Heart left ventricle (tissue), 16 donors: ENCODE measurements at regions not wholly inside any gene's neighbourhood (a gene's known extent, or its start where the extent isn't known, plus 50 kb on each side); places are given as distances from the start of the nearest gene placed in this dataset.

Experiments
- ATAC-seq, 4 donors: fragments of 200-7000 bp; cut with Tn5 transposase; one replicate each; pipeline ENCODE4 v1.9.1; 2020 to 2022; ENCODE audit warnings: moderate library complexity in 4 of 4, mild to moderate bottlenecking in 3 of 4, moderate number of reproducible peaks in 1 of 4
- DNase-seq, 5 donors: peaks; one replicate each; pipeline ENCODE4 v3.0.0-alpha.2; 2020
- H3K27ac ChIP-seq, 12 donors: fragments of 200-600 bp; sonication (generic) in 4 of 12; one replicate each; pipeline versions ENCODE4 v1.5.0 to v1.8.0; 2016 to 2022; ENCODE audit warnings: mild to moderate bottlenecking in 2 of 12
- H3K27me3 ChIP-seq, 9 donors: fragments of 200-600 bp; sonication (generic) in 2 of 9; one replicate each; pipeline versions ENCODE4 v1.5.1 to v1.8.0; 2016 to 2022; ENCODE audit warnings: mild to moderate bottlenecking in 3 of 9
- H3K36me3 ChIP-seq, 9 donors: fragments of 200-600 bp; sonication (generic) in 2 of 9; one replicate each; pipeline versions ENCODE4 v1.5.0 to v1.8.0; 2018 to 2022; ENCODE audit warnings: mild to moderate bottlenecking in 2 of 9
- H3K4me1 ChIP-seq, 12 donors: fragments of 200-600 bp; sonication (generic) in 4 of 12; one replicate each; pipeline versions ENCODE4 v1.5.0 to v1.8.0; 2016 to 2022; ENCODE audit warnings: mild to moderate bottlenecking in 3 of 12
- H3K4me3 ChIP-seq, 12 donors: fragments of 200-600 bp; sonication (generic) in 4 of 12; one replicate each; pipeline versions ENCODE4 v1.5.0 to v1.8.0; 2017 to 2022; ENCODE audit warnings: mild to moderate bottlenecking in 9 of 12, moderate library complexity in 4 of 12
- H3K9me3 ChIP-seq, 12 donors: fragments of 200-600 bp; sonication (generic) in 4 of 12; one replicate each; pipeline versions ENCODE4 v1.5.0 to v1.8.0; 2016 to 2022; ENCODE audit warnings: mild to moderate bottlenecking in 1 of 12
- POLR2A ChIP-seq, 2 donors: fragments of 450-650 bp; IDR thresholded peaks; one replicate each; pipeline ENCODE4 v1.6.1; 2017; ENCODE audit warnings: antibody characterized with exemption in 2 of 2, mild to moderate bottlenecking in 2 of 2, moderate library complexity in 2 of 2
- WGBS, 4 donors: extraction: QIAGEN DNeasy Blood & Tissue Kit in 2 of 4; methylation state at CpG; one replicate each; pipeline versions ENCODE4 v1.1.5 to v1.1.7; 2013 to 2018; 5-methylcytosine and 5-hydroxymethylcytosine counted together
- intact Hi-C, 10 donors: fragments of 100-400 bp; cut with DNase I; formaldehyde crosslinking; loops; one replicate each; pipeline versions ENCODE4 v1.11.1 to v1.14.2; 2022
- TF ChIP-seq, protein P1 (sequence below), 12 donors: fragments of 200-600 bp; sonication (generic) in 4 of 12; IDR thresholded peaks; one replicate each; pipeline versions ENCODE4 v1.5.0 to v1.8.0; 2018 to 2022; ENCODE audit warnings: antibody characterized with exemption in 12 of 12, mild to moderate bottlenecking in 5 of 12
- donor health status: ischemic (EF 13 %, LVEDD 7.1; RV severe dilation, severe dysfunction).
- donor health status: healthy with polysubstance abuse.
- donor health status: DM: no; HTN: yes; CAD: no.
- donor health status: DM: no; HTN: no; CAD: no.
- donor health status: ischemic (EF 25% LVEDD 6.9; RV normal size, moderate dysfunction).
- donor health status: ischemic (EF 25% LVEDD 5.7; RV mildly dilated, moderate dysfunction).
- donor health status: healthy.
- donor health status: DM: yes; HTN: yes; CAD: no.
- donor health status: ischemic (EF 35%, LVEDD 5.7; RV mildly dilated, moderate dysfunction).
- donor health status: nonischemic (EF 11% LVEDD 7.7; RV severe dilation, severe dysfunction).
- donor health status: DM: yes; HTN: yes; CAD: no.
- donor health status: PGD.
- donor health status: ischemic (EF 29% LVEDD 5.4; RV normal size, mild dysfunction).
- donor health status: nonischemic (EF 23%, LVEDD 6.1; RV moderate dilation, normal function).

DNA sequence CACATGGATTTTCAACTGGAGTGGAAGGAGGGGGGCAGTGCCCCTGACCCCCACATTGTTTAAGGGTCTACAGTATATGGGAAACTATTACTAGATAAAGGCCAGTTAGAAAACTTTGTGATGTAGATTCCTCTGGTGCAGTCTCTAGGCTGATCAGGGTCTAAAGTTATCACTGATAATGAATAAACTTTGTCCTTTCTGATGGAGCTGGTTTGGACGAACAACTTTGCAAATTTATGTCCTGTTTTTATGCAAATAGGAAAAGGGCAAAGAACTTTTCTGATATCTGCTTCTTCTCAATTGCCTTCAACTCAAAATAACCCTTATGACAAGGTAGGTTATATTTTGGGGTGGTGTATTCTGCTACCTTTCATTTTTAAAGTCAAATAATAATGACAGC lies 829.2 kb upstream of the ACVR2A start:
- H3K36me3 ChIP-seq, result no peaks in the 10 kb centered on the region
- TF ChIP-seq, protein P1, sequence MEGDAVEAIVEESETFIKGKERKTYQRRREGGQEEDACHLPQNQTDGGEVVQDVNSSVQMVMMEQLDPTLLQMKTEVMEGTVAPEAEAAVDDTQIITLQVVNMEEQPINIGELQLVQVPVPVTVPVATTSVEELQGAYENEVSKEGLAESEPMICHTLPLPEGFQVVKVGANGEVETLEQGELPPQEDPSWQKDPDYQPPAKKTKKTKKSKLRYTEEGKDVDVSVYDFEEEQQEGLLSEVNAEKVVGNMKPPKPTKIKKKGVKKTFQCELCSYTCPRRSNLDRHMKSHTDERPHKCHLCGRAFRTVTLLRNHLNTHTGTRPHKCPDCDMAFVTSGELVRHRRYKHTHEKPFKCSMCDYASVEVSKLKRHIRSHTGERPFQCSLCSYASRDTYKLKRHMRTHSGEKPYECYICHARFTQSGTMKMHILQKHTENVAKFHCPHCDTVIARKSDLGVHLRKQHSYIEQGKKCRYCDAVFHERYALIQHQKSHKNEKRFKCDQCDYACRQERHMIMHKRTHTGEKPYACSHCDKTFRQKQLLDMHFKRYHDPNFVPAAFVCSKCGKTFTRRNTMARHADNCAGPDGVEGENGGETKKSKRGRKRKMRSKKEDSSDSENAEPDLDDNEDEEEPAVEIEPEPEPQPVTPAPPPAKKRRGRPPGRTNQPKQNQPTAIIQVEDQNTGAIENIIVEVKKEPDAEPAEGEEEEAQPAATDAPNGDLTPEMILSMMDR (IDR thresholded peaks at IDR 0.05), result no peak
- no peak for TF ChIP-seq POLR2A (IDR thresholded peaks at IDR 0.05)
- 53 to 81% (median 65%) methylated on average over 1 of the region's 1 CpG for WGBS, 4 donors
- no peaks in the 10 kb centered on the region for H3K27me3 ChIP-seq
- H3K27ac ChIP-seq, result no peak overlapping the region
- no peaks in the 10 kb centered on the region for H3K9me3 ChIP-seq
- ATAC-seq (no peak), DNase-seq (no peak)
- H3K4me1 ChIP-seq, result no peaks in the 10 kb centered on the region
- H3K4me3 ChIP-seq, result no peak overlapping the region
- intact Hi-C loops, result no loop called here

- no peak for DNase-seq
- Histone ChIP-seq H3K36me3 (no peaks in the 10 kb centered on the region), H3K4me3 (no peak overlapping the region), H3K27me3 (no peaks in the 10 kb centered on the region), H3K9me3 (no peaks in the 10 kb centered on the region), H3K27ac (no peak overlapping the region), H3K4me1 (no peaks in the 10 kb centered on the region)
- TF ChIP-seq POLR2A (IDR thresholded peaks at IDR 0.05), result no peak
- TF ChIP-seq, protein P1 (IDR thresholded peaks at IDR 0.05), result no peak
- intact Hi-C loops, result no loop called here
- ATAC-seq, result no peak
Measured at GRCh38 chr2:147013696-147014392, 831.0 kb upstream of the ACVR2A start.

- DNase-seq (no peak), ATAC-seq (no peak)
- no peak overlapping the region for H3K27ac ChIP-seq
- 66 to 73% (median 68%) methylated on average over 2 of the region's 2 CpGs for WGBS, 4 donors
- intact Hi-C loops, result no loop called here
- TF ChIP-seq POLR2A (IDR thresholded peaks at IDR 0.05), result no peak
- TF ChIP-seq, protein P1 (IDR thresholded peaks at IDR 0.05), result no peak
- no peaks in the 10 kb centered on the region for H3K9me3 ChIP-seq
- no peaks in the 10 kb centered on the region for H3K27me3 ChIP-seq
- peaks cover 0 to 2% (median 0%) of the 10 kb centered on the region in 12 donors for H3K4me1 ChIP-seq
- no peaks in the 10 kb centered on the region for H3K36me3 ChIP-seq
- no peak overlapping the region for H3K4me3 ChIP-seq
Measured at GRCh38 chr2:147008481-147008880, 836.3 kb upstream of the ACVR2A start.

- TF ChIP-seq, protein P1 (IDR thresholded peaks at IDR 0.05), result no peak
- TF ChIP-seq POLR2A (IDR thresholded peaks at IDR 0.05), result no peak
- 40 to 59% (median 46%) methylated on average over 2 of the region's 2 CpGs for WGBS, 4 donors
Measured at GRCh38 chr2:147006736-147007141, 838.1 kb upstream of the ACVR2A start.

More at GRCh38 chr2:147006736-147007141, 838.1 kb upstream of the ACVR2A start:
- Histone ChIP-seq H3K4me1 (peaks cover 0 to 2% (median 0%) of the 10 kb centered on the region in 12 donors), H3K9me3 (no peaks in the 10 kb centered on the region), H3K4me3 (no peak overlapping the region), H3K27ac (no peak overlapping the region), H3K36me3 (no peaks in the 10 kb centered on the region), H3K27me3 (no peaks in the 10 kb centered on the region)
- intact Hi-C loops, result no loop called here
- DNase-seq (no peak), ATAC-seq (no peak)
